CD14-positive monocyte (primary cell): ENCODE measurements at regions not wholly inside any gene's neighbourhood (a gene's known extent, or its start where the extent isn't known, plus 50 kb on each side); places are given as distances from the start of the nearest gene placed in this dataset.
"Not testable (repeated sequence)": the region's sequence is repeated elsewhere in the genome, so short reads cannot be mapped to it uniquely, and the experiment has no call there.

Source experiments
- DNase-seq, 3 donors: peaks; one replicate each; pipeline ENCODE4 v3.0.0-alpha.2; 2011 to 2022
- H2AFZ ChIP-seq: 2 replicates; pipeline ENCODE4 v1.6.0; 2012; ENCODE audit warnings: mild to moderate bottlenecking, low read depth, low read length, inconsistent platforms; ENCODE audit not compliant: insufficient read depth, poor library complexity, severe bottlenecking
- H3K27ac ChIP-seq, 2 donors: 1 replicate in 1 of 2; 2 replicates in 1 of 2; pipeline ENCODE4 v1.5.1; 2012 to 2013; ENCODE audit warnings: low read length in 2 of 2, control low read depth in 1 of 2, inconsistent platforms in 1 of 2, low read depth in 1 of 2, mild to moderate bottlenecking in 1 of 2
- H3K27me3 ChIP-seq, 2 donors: one replicate each; pipeline versions ENCODE4 v1.6.0 to v1.6.1; 2011 to 2013; ENCODE audit warnings: low read length in 2 of 2; ENCODE audit not compliant: control insufficient read depth in 2 of 2, insufficient read depth in 2 of 2
- H3K36me3 ChIP-seq, 2 donors: replicated peaks in 1 of 2; 1 replicate in 1 of 2; 2 replicates in 1 of 2; pipeline versions ENCODE4 v1.5.1 to v1.6.1; 2012 to 2013; ENCODE audit warnings: low read length in 2 of 2, control low read depth in 1 of 2, inconsistent platforms in 1 of 2, mild to moderate bottlenecking in 1 of 2; ENCODE audit not compliant: insufficient read depth in 2 of 2, control insufficient read depth in 1 of 2
- H3K4me1 ChIP-seq, 2 donors: 1 replicate in 1 of 2; 2 replicates in 1 of 2; pipeline versions ENCODE4 v1.5.1 to v1.6.1; 2012 to 2013; ENCODE audit warnings: low read length in 2 of 2, control low read depth in 1 of 2, inconsistent platforms in 1 of 2, mild to moderate bottlenecking in 1 of 2, moderate library complexity in 1 of 2; ENCODE audit not compliant: insufficient read depth in 2 of 2, control insufficient read depth in 1 of 2
- H3K4me2 ChIP-seq: replicated peaks from 2 replicates; pipeline ENCODE3; 2012; ENCODE audit warnings: low read length, moderate library complexity, mild to moderate bottlenecking; ENCODE audit not compliant: poor library complexity, severe bottlenecking; ENCODE audit errors: extremely low read depth
- H3K4me3 ChIP-seq, 3 experiments: fragments of 200-600 bp in 1 of 3; sonication (generic) in 1 of 3; replicated peaks in 1 of 3; 1 replicate in 2 of 3; 2 replicates in 1 of 3; pipeline ENCODE4 v1.5.1; 2011 to 2013; ENCODE audit warnings: low read length in 3 of 3, mild to moderate bottlenecking in 3 of 3, control low read depth in 2 of 3, low read depth in 2 of 3, inconsistent platforms in 1 of 3, moderate library complexity in 1 of 3
- H3K79me2 ChIP-seq: 2 replicates; pipeline ENCODE4 v1.6.0; 2012; ENCODE audit warnings: mild to moderate bottlenecking, control low read depth, inconsistent platforms, low read length, moderate library complexity; ENCODE audit not compliant: insufficient read depth
- H3K9ac ChIP-seq: 2 replicates; pipeline ENCODE4 v1.6.0; 2017; ENCODE audit warnings: low read length, mild to moderate bottlenecking; ENCODE audit not compliant: insufficient read depth, poor library complexity, severe bottlenecking
- H3K9me3 ChIP-seq, 2 donors: replicated peaks in 1 of 2; 1 replicate in 1 of 2; 2 replicates in 1 of 2; pipeline versions ENCODE4 v1.5.1 to v1.6.1; 2012 to 2013; ENCODE audit warnings: low read length in 2 of 2, control low read depth in 1 of 2; ENCODE audit not compliant: control insufficient read depth in 1 of 2, insufficient read depth in 1 of 2
- H4K20me1 ChIP-seq: 2 replicates; pipeline ENCODE4 v1.6.0; 2012; ENCODE audit warnings: mild to moderate bottlenecking, low read length, control low read depth, moderate library complexity; ENCODE audit not compliant: insufficient read depth
- H3K27ac Mint-ChIP-seq, 7 donors: one replicate each; pipeline ENCODE4 v1.8.0; 2020; ENCODE audit warnings: mild to moderate bottlenecking in 7 of 7, mixed read lengths in 7 of 7, moderate library complexity in 6 of 7, inconsistent platforms in 2 of 7
- H3K27me3 Mint-ChIP-seq, 3 donors: one replicate each; pipeline ENCODE4 v1.8.0; 2021 to 2022; ENCODE audit warnings: low read depth in 3 of 3, mild to moderate bottlenecking in 3 of 3, mixed read lengths in 3 of 3, moderate library complexity in 3 of 3, inconsistent platforms in 1 of 3
- H3K36me3 Mint-ChIP-seq, 2 donors: one replicate each; pipeline ENCODE4 v1.8.0; 2020; ENCODE audit warnings: mixed read lengths in 2 of 2, inconsistent platforms in 1 of 2, mild to moderate bottlenecking in 1 of 2
- H3K4me1 Mint-ChIP-seq: one replicate; pipeline ENCODE4 v1.8.0; 2020; ENCODE audit warnings: mild to moderate bottlenecking, mixed read lengths
- H3K4me3 Mint-ChIP-seq, 2 donors: one replicate each; pipeline ENCODE4 v1.8.0; 2020; ENCODE audit warnings: mild to moderate bottlenecking in 2 of 2, mixed read lengths in 2 of 2, moderate library complexity in 1 of 2
- H3K9me3 Mint-ChIP-seq, 7 donors: one replicate each; pipeline ENCODE4 v1.8.0; 2020 to 2022; ENCODE audit warnings: mixed read lengths in 7 of 7, mild to moderate bottlenecking in 6 of 7, moderate library complexity in 6 of 7, inconsistent platforms in 2 of 7
- CTCF ChIP-seq: fragments of 200-600 bp; IDR thresholded peaks from one replicate; pipeline ENCODE4 v1.8.0; 2022; ENCODE audit warnings: antibody characterized with exemption, mild to moderate bottlenecking
- WGBS: methylation state at CpG from one replicate; pipeline ENCODE4 v1.1.5; 2013; ENCODE audit warnings: missing lambda C conversion rate; ENCODE audit not compliant: insufficient coverage; 5-methylcytosine and 5-hydroxymethylcytosine counted together
- intact Hi-C, 2 donors: fragments of 100-400 bp; cut with micrococcal nuclease; formaldehyde crosslinking; loops; one replicate each; pipeline versions ENCODE4 v1.15.0 to v1.15.1; 2023

GRCh38 chr1:194858811-194859480 lies 1672.5 kb upstream of the B3GALT2 start:
- DNase-seq, H3K27me3 ChIP-seq, H3K27ac ChIP-seq, H4K20me1 ChIP-seq, H3K9ac ChIP-seq, H3K4me2 ChIP-seq, H3K36me3 ChIP-seq, H3K4me3 ChIP-seq, H3K36me3 Mint-ChIP-seq, H3K4me3 Mint-ChIP-seq, H3K27me3 Mint-ChIP-seq, H3K4me1 ChIP-seq, H3K27ac Mint-ChIP-seq, H2AFZ ChIP-seq, intact Hi-C loops, H3K79me2 ChIP-seq, H3K4me1 Mint-ChIP-seq: not testable (repeated sequence)
- peaks cover 3 to 16% (median 7%) of the 10 kb centered on the region in 7 donors for H3K9me3 Mint-ChIP-seq
- H3K9me3 ChIP-seq: peaks cover 0 to 18% of the 10 kb centered on the region in 2 donors
- WGBS: 99% methylated on average over 29 of the region's 39 CpGs

DNA sequence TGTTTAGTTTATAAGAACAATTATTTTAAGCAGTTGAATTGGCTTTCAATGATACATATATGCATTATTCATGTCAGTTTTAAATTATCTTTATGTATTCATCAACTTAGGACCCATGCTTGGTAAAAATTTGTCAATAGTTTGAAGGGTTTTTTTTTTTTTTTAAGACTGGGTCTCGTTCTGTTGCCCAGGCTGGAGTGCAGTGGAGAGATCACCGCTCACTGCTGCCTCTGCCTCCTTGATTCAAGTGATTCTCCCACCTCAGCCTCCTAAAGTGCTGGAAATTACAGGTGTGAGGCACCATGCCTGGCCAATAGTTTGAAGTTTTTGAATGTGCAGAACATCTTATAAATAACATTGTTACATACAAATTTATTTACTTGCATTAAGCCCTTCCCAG lies 1671.0 kb upstream of the B3GALT2 start:
- DNase-seq: no peak
- Mint-ChIP-seq H3K4me1 (no peaks in the 10 kb centered on the region), H3K9me3 (peaks cover 3 to 16% (median 7%) of the 10 kb centered on the region in 7 donors), H3K27ac (no peak overlapping the region), H3K36me3 (no peaks in the 10 kb centered on the region), H3K27me3 (peaks cover 0 to 2% (median 1%) of the 10 kb centered on the region in 3 donors), H3K4me3 (no peak overlapping the region)
- no peak overlapping the region for H3K4me2 ChIP-seq
- no peaks in the 10 kb centered on the region for H3K79me2 ChIP-seq
- no peaks in the 10 kb centered on the region for H4K20me1 ChIP-seq
- no peak for TF ChIP-seq CTCF
- H3K9ac ChIP-seq: no peak overlapping the region
- no peak overlapping the region for H3K4me3 ChIP-seq
- no peaks in the 10 kb centered on the region for H3K27me3 ChIP-seq
- intact Hi-C loops: no loop called here
- H2AFZ ChIP-seq: no peak overlapping the region
- H3K4me1 ChIP-seq: no peaks in the 10 kb centered on the region
- no peak overlapping the region for H3K27ac ChIP-seq
- WGBS: no CpG with 5 or more reads among the region's 2 CpGs
- peaks cover 0 to 18% of the 10 kb centered on the region in 2 donors for H3K9me3 ChIP-seq
- H3K36me3 ChIP-seq: no peaks in the 10 kb centered on the region
